ENCODE measurements at regions not wholly inside any gene's neighbourhood (a gene's known extent, or its start where the extent isn't known, plus 50 kb on each side); places are given as distances from the start of the nearest gene placed in this dataset.
A peak's percentile ranks its signal among the peaks of the same experiment; 100 is the strongest.

- TF ChIP-seq USF2 (IDR thresholded peaks at IDR 0.05; ENCODE audit: low read depth, low read length): no peak
- no peak for TF ChIP-seq USF2 (CRISPR knock-in tag; IDR thresholded peaks at IDR 0.05; ENCODE audit: borderline replicate concordance)
- no peak for TF ChIP-seq RFXANK (CRISPR knock-in tag; IDR thresholded peaks at IDR 0.05)
- TF ChIP-seq ZBTB7A (CRISPR knock-in tag; IDR thresholded peaks at IDR 0.05): no peak
- TF ChIP-seq NR0B2 (CRISPR knock-in tag; IDR thresholded peaks at IDR 0.05): no peak
- no peak for TF ChIP-seq ZNF354B (CRISPR knock-in tag; IDR thresholded peaks at IDR 0.05)
- 0 out of 2 replicates have a peak, but pooled peaks have one; percentile 74 for TF ChIP-seq ZNF644 (CRISPR knock-in tag; IDR thresholded peaks at IDR 0.05; ENCODE audit: low read depth)
- no peak for TF ChIP-seq ZNF33A (CRISPR knock-in tag; IDR thresholded peaks at IDR 0.05; ENCODE audit: borderline replicate concordance)
- no peak for TF ChIP-seq SIN3B (IDR thresholded peaks at IDR 0.05; ENCODE audit: low read length)
- no peak for TF ChIP-seq TBL1XR1 (IDR thresholded peaks at IDR 0.05; ENCODE audit: borderline replicate concordance, low read length, partially characterized antibody)
- no peak for TF ChIP-seq MZF1 (CRISPR knock-in tag; IDR thresholded peaks at IDR 0.05; ENCODE audit: borderline replicate concordance)
- no peak for TF ChIP-seq ZKSCAN5 (CRISPR knock-in tag; IDR thresholded peaks at IDR 0.05)
- TF ChIP-seq ZNF556 (CRISPR knock-in tag; IDR thresholded peaks at IDR 0.05; ENCODE audit: borderline replicate concordance): no peak
- no peak for TF ChIP-seq BCLAF1 (IDR thresholded peaks at IDR 0.05)
- TF ChIP-seq GABPA (IDR thresholded peaks at IDR 0.05; ENCODE audit: low read depth, low read length): no peak
- TF ChIP-seq GABPA (CRISPR knock-in tag; IDR thresholded peaks at IDR 0.05; ENCODE audit: low read depth): no peak
- TF ChIP-seq NCOA2 (CRISPR knock-in tag; IDR thresholded peaks at IDR 0.05): peak; percentile 96
- TF ChIP-seq SCMH1 (CRISPR knock-in tag; IDR thresholded peaks at IDR 0.05; ENCODE audit: borderline replicate concordance): no peak
- no peak for TF ChIP-seq HMG20B (CRISPR knock-in tag; conservative IDR thresholded peaks at IDR 0.05)
- peak; percentile 91 for TF ChIP-seq NFIC (IDR thresholded peaks at IDR 0.05; ENCODE audit: low read length)
- peak; percentile 64; the same call in 1 of the 2 replicates for TF ChIP-seq SATB2 (CRISPR knock-in tag; IDR thresholded peaks at IDR 0.05)
- no peak for TF ChIP-seq CCAR2 (optimal IDR thresholded peaks at IDR 0.05; ENCODE audit: low read depth, low read length)
- TF ChIP-seq ZNF224 (CRISPR knock-in tag; IDR thresholded peaks at IDR 0.05): no peak
- TF ChIP-seq ZNF496 (CRISPR knock-in tag; IDR thresholded peaks at IDR 0.05; ENCODE audit: insufficient replicate concordance): no peak
- no peak for TF ChIP-seq ZNF546 (CRISPR knock-in tag; conservative IDR thresholded peaks at IDR 0.05)
- no peak for TF ChIP-seq KDM1A (CRISPR knock-in tag; IDR thresholded peaks at IDR 0.05)
- no peak for TF ChIP-seq MAFG (CRISPR knock-in tag; IDR thresholded peaks at IDR 0.05)
- no peak for TF ChIP-seq FOSL1 (CRISPR knock-in tag; IDR thresholded peaks at IDR 0.05; ENCODE audit: borderline replicate concordance)
- TF ChIP-seq SRF (IDR thresholded peaks at IDR 0.05; ENCODE audit: low read depth, low read length): no peak
- peak; percentile 95 for TF ChIP-seq FOXA3 (CRISPR knock-in tag; IDR thresholded peaks at IDR 0.05)
These were observed 363.0 kb downstream of the UTRN start (continued) for GRCh38 chr6:144647971-144648651.

Measured in HepG2 (cell line).